SK-N-SH (cell line): ENCODE measurements at regions not wholly inside any gene's neighbourhood (a gene's known extent, or its start where the extent isn't known, plus 50 kb on each side); places are given as distances from the start of the nearest gene placed in this dataset.

Experiments used
- EP300 ChIP-seq, 2 experiments: IDR thresholded peaks; 2 replicates each; pipeline versions ENCODE4 v1.4.0 to v1.6.1; 2012; ENCODE audit warnings: borderline replicate concordance in 1 of 2, low read depth in 1 of 2, low read length in 1 of 2
- POLR2AphosphoS5 ChIP-seq: IDR thresholded peaks from 2 replicates; pipeline ENCODE4 v1.6.1; 2012; ENCODE audit warnings: low read depth, low read length
- RAD21 ChIP-seq: IDR thresholded peaks from 2 replicates; pipeline ENCODE4 v1.6.1; 2012; ENCODE audit warnings: mild to moderate bottlenecking, low read length
- SIN3A ChIP-seq: IDR thresholded peaks from 2 replicates; pipeline ENCODE4 v1.6.1; 2012; ENCODE audit warnings: low read depth, mild to moderate bottlenecking, low read length, moderate library complexity, borderline replicate concordance
- YY1 ChIP-seq: IDR thresholded peaks from 2 replicates; pipeline ENCODE4 v1.4.0; 2012; ENCODE audit warnings: low read depth, mild to moderate bottlenecking
- TF ChIP-seq, protein P1 (sequence below): fragments of 200-600 bp; sonication (generic); IDR thresholded peaks from 2 replicates; pipeline ENCODE4 v1.6.1; 2017; ENCODE audit warnings: antibody characterized with exemption, mild to moderate bottlenecking, moderate library complexity

DNA sequence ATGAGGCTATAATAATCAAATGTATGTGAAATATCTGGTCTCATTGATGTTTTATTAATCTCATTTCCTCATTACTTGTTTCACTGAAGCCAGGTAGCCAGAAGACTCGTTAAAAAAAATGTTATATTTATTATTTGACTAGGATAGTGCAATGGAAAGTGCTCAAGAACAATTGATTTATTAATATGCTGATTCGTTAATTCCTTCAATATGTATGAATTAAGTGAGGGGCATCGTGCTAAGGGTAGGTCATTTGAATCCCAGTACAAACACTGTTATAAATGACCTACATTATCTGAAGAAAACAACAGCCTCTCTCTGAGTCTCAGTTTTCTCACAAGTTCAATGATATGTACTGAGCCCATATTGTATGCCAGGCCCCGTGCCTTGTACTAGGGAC is 214.2 kb upstream of the GPRIN3 start:
- TF ChIP-seq RAD21: no peak
- TF ChIP-seq POLR2AphosphoS5: no peak
- no peak for TF ChIP-seq SIN3A
- TF ChIP-seq, protein P1, sequence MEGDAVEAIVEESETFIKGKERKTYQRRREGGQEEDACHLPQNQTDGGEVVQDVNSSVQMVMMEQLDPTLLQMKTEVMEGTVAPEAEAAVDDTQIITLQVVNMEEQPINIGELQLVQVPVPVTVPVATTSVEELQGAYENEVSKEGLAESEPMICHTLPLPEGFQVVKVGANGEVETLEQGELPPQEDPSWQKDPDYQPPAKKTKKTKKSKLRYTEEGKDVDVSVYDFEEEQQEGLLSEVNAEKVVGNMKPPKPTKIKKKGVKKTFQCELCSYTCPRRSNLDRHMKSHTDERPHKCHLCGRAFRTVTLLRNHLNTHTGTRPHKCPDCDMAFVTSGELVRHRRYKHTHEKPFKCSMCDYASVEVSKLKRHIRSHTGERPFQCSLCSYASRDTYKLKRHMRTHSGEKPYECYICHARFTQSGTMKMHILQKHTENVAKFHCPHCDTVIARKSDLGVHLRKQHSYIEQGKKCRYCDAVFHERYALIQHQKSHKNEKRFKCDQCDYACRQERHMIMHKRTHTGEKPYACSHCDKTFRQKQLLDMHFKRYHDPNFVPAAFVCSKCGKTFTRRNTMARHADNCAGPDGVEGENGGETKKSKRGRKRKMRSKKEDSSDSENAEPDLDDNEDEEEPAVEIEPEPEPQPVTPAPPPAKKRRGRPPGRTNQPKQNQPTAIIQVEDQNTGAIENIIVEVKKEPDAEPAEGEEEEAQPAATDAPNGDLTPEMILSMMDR: no peak
- TF ChIP-seq YY1: no peak
- TF ChIP-seq EP300 (IDR thresholded peaks at IDR 0.05; ENCODE audit: borderline replicate concordance in 1 of 2, low read depth in 1 of 2, low read length in 1 of 2): no peak
